RWPE2 (cell line): ENCODE measurements at regions not wholly inside any gene's neighbourhood (a gene's known extent, or its start where the extent isn't known, plus 50 kb on each side); places are given as distances from the start of the nearest gene placed in this dataset.
"Not testable (repeated sequence)": the region's sequence is repeated elsewhere in the genome, so short reads cannot be mapped to it uniquely, and the experiment has no call there.

Experiments
- ATAC-seq: fragments of 200-7000 bp; cut with Tn5 transposase; 3 replicates; pipeline ENCODE4 v1.9.1; 2021; ENCODE audit warnings: low read depth
- DNase-seq: peaks from one replicate; pipeline ENCODE4 v3.0.0-alpha.2; 2020; ENCODE audit warnings: low spot score
- H3K27ac ChIP-seq: fragments of 450-650 bp; 2 replicates; pipeline ENCODE4 v1.5.1; 2017; ENCODE audit warnings: mild to moderate bottlenecking; ENCODE audit not compliant: poor library complexity, severe bottlenecking
- H3K27me3 ChIP-seq: fragments of 250-450 bp; sonication (Bioruptor Pico); 2 replicates; pipeline ENCODE4 v1.5.1; 2021; ENCODE audit warnings: mild to moderate bottlenecking, moderate library complexity; ENCODE audit not compliant: insufficient read depth, poor library complexity, severe bottlenecking
- H3K36me3 ChIP-seq: fragments of 250-450 bp; sonication (Bioruptor Pico); 2 replicates; pipeline ENCODE4 v1.5.1; 2020; ENCODE audit warnings: low read depth, mild to moderate bottlenecking, moderate library complexity
- H3K4me1 ChIP-seq: fragments of 250-450 bp; sonication (Bioruptor Pico); 2 replicates; pipeline ENCODE4 v1.5.1; 2021; ENCODE audit warnings: mild to moderate bottlenecking, moderate library complexity; ENCODE audit not compliant: insufficient read depth, poor library complexity, severe bottlenecking
- H3K4me3 ChIP-seq: fragments of 250-450 bp; sonication (Bioruptor Pico); 2 replicates; pipeline ENCODE4 v1.5.1; 2021; ENCODE audit warnings: mild to moderate bottlenecking, moderate library complexity; ENCODE audit not compliant: severe bottlenecking
- H3K9me3 ChIP-seq: fragments of 250-450 bp; sonication (Bioruptor Pico); 2 replicates; pipeline ENCODE4 v1.5.1; 2021; ENCODE audit warnings: mild to moderate bottlenecking, moderate library complexity; ENCODE audit not compliant: severe bottlenecking
- CTCF ChIP-seq: fragments of 450-650 bp; IDR thresholded peaks from one replicate; pipeline ENCODE4 v1.5.1; 2017; ENCODE audit warnings: mild to moderate bottlenecking, moderate library complexity; ENCODE audit not compliant: poor library complexity, severe bottlenecking

GRCh38 chr4:118589471-118590055, 95.6 kb upstream of the METTL14 start:
- Histone ChIP-seq H3K4me1 (no peaks in the 10 kb centered on the region), H3K4me3 (no peak overlapping the region), H3K27me3 (no peaks in the 10 kb centered on the region), H3K27ac (no peak overlapping the region), H3K9me3 (no peaks in the 10 kb centered on the region), H3K36me3 (no peaks in the 10 kb centered on the region)
- DNase-seq, result no peak
- no peak for ATAC-seq
- TF ChIP-seq CTCF, result no peak

- H3K36me3 ChIP-seq, H3K4me1 ChIP-seq, H3K9me3 ChIP-seq, H3K27me3 ChIP-seq, H3K27ac ChIP-seq: not testable (repeated sequence)
- peak; percentile 85 for DNase-seq
- peak overlapping the region; percentile 74 for H3K4me3 ChIP-seq
- peak; percentile 97 for ATAC-seq
Observed at GRCh38 chr4:118591339-118592046, 93.7 kb upstream of the METTL14 start.

GRCh38 chr4:118592289-118592688, 92.9 kb upstream of the METTL14 start:
- DNase-seq, H3K9me3 ChIP-seq, H3K27me3 ChIP-seq, ATAC-seq, H3K27ac ChIP-seq, H3K4me1 ChIP-seq, H3K36me3 ChIP-seq: not testable (repeated sequence)
- H3K4me3 ChIP-seq, result peak overlapping the region; percentile 74

GRCh38 chr4:118595883-118596282, 89.3 kb upstream of the METTL14 start:
- H3K9me3 ChIP-seq, H3K36me3 ChIP-seq, H3K27me3 ChIP-seq, ATAC-seq, DNase-seq, H3K4me3 ChIP-seq, H3K27ac ChIP-seq, H3K4me1 ChIP-seq: not testable (repeated sequence)

GRCh38 chr4:118625097-118625496, 60.1 kb upstream of the METTL14 start:
- not testable (repeated sequence) for H3K27me3 ChIP-seq, H3K4me3 ChIP-seq, DNase-seq, ATAC-seq, H3K4me1 ChIP-seq, H3K27ac ChIP-seq, H3K9me3 ChIP-seq
- peaks cover 17% of the 10 kb centered on the region for H3K36me3 ChIP-seq

- not testable (repeated sequence) for H3K4me3 ChIP-seq, H3K4me1 ChIP-seq, H3K27ac ChIP-seq, ATAC-seq, H3K9me3 ChIP-seq, DNase-seq, H3K27me3 ChIP-seq
- TF ChIP-seq CTCF, result peak; percentile 40
- peaks cover 26% of the 10 kb centered on the region for H3K36me3 ChIP-seq
Observed at GRCh38 chr4:118629697-118630096, 55.5 kb upstream of the METTL14 start.

- peaks cover 26% of the 10 kb centered on the region for H3K36me3 ChIP-seq
- not testable (repeated sequence) for H3K4me1 ChIP-seq, H3K9me3 ChIP-seq, H3K27ac ChIP-seq, DNase-seq, H3K4me3 ChIP-seq, ATAC-seq, H3K27me3 ChIP-seq
Observed at GRCh38 chr4:118630897-118631296, 54.3 kb upstream of the METTL14 start.

GRCh38 chr4:118631321-118632050, 53.7 kb upstream of the METTL14 start:
- ATAC-seq, H3K9me3 ChIP-seq, H3K27me3 ChIP-seq, H3K27ac ChIP-seq, DNase-seq, H3K4me3 ChIP-seq, H3K4me1 ChIP-seq: not testable (repeated sequence)
- peaks cover 23% of the 10 kb centered on the region for H3K36me3 ChIP-seq

- not testable (repeated sequence) for H3K9me3 ChIP-seq, ATAC-seq, H3K4me3 ChIP-seq, H3K27me3 ChIP-seq, H3K27ac ChIP-seq, DNase-seq, H3K4me1 ChIP-seq
- peaks cover 23% of the 10 kb centered on the region for H3K36me3 ChIP-seq
Observed at GRCh38 chr4:118633476-118633875, 51.7 kb upstream of the METTL14 start.
